ENCODE measurements at regions not wholly inside any gene's neighbourhood (a gene's known extent, or its start where the extent isn't known, plus 50 kb on each side); places are given as distances from the start of the nearest gene placed in this dataset.

- DNase-seq, result no peak
Observed at GRCh38 chr2:76448956-76449355, 738.2 kb upstream of the GCFC2 start.

- no peak for DNase-seq
Observed at GRCh38 chr2:76447294-76447693, 736.6 kb upstream of the GCFC2 start.

GRCh38 chr2:76446872-76447271 lies 736.2 kb upstream of the GCFC2 start:
- DNase-seq, result no peak

GRCh38 chr2:76445880-76446279 lies 735.2 kb upstream of the GCFC2 start:
- no peak for DNase-seq

GRCh38 chr2:76444732-76445131 lies 734.0 kb upstream of the GCFC2 start:
- DNase-seq, result no peak

- DNase-seq, result no peak
Observed at GRCh38 chr2:76437564-76437963, 726.8 kb upstream of the GCFC2 start.

GRCh38 chr2:76429374-76429773 lies 718.7 kb upstream of the GCFC2 start:
- no peak for DNase-seq

- DNase-seq, result no peak
Observed at GRCh38 chr2:76427452-76427851, 716.7 kb upstream of the GCFC2 start.

- no peak for DNase-seq
Observed at GRCh38 chr2:76415821-76416220, 705.1 kb upstream of the GCFC2 start.

GRCh38 chr2:76413436-76413835 lies 702.7 kb upstream of the GCFC2 start:
- DNase-seq, result no peak

- DNase-seq, result no peak
Observed at GRCh38 chr2:76406134-76406855, 695.6 kb upstream of the GCFC2 start.

GRCh38 chr2:76393356-76393755 lies 682.6 kb upstream of the GCFC2 start:
- DNase-seq, result no peak

GRCh38 chr2:76391678-76392077 lies 681.0 kb upstream of the GCFC2 start:
- DNase-seq, result no peak

GRCh38 chr2:76387294-76387693 lies 676.6 kb upstream of the GCFC2 start:
- DNase-seq, result no peak

GRCh38 chr2:76385943-76386342 lies 675.2 kb upstream of the GCFC2 start:
- DNase-seq, result no peak

GRCh38 chr2:76381624-76382023 lies 670.9 kb upstream of the GCFC2 start:
- DNase-seq, result no peak

GRCh38 chr2:76378140-76378539 lies 667.4 kb upstream of the GCFC2 start:
- DNase-seq, result no peak

- DNase-seq, result no peak
Observed at GRCh38 chr2:76341439-76341838, 630.7 kb upstream of the GCFC2 start.

GRCh38 chr2:76332871-76333270 lies 622.2 kb upstream of the GCFC2 start:
- DNase-seq, result no peak

- DNase-seq, result no peak
Observed at GRCh38 chr2:76330865-76331264, 620.1 kb upstream of the GCFC2 start.

GRCh38 chr2:76326636-76327035 lies 615.9 kb upstream of the GCFC2 start:
- DNase-seq, result no peak

GRCh38 chr2:76323381-76323780 lies 612.7 kb upstream of the GCFC2 start:
- DNase-seq, result no peak

GRCh38 chr2:76320716-76321115 lies 610.0 kb upstream of the GCFC2 start:
- DNase-seq, result no peak

- DNase-seq, result no peak
Observed at GRCh38 chr2:76318848-76319360, 608.2 kb upstream of the GCFC2 start.

- DNase-seq, result no peak
Observed at GRCh38 chr2:76316691-76317090, 606.0 kb upstream of the GCFC2 start.

Measured in NCI-H1930 (cell line).